Natural killer cell treated with Interleukin-12 subunit alpha and Interleukin-12 subunit beta and Interleukin-15 and Interleukin-18, amount 100 ng/mL, for 72 hours (primary cell): ENCODE measurements at regions not wholly inside any gene's neighbourhood (a gene's known extent, or its start where the extent isn't known, plus 50 kb on each side); places are given as distances from the start of the nearest gene placed in this dataset.

ENCODE experiments used
- ATAC-seq, 2 donors: fragments of 150-1000 bp; cut with Tn5 transposase in 1 of 2; sonication (Bioruptor Pico), chemical (Tn5 transposase) in 1 of 2; 2 replicates each; pipeline ENCODE4 v1.10.0; 2021
- DNase-seq: peaks from one replicate; pipeline ENCODE4 v3.0.0; 2022; ENCODE audit warnings: low spot score
- H3K27ac Mint-ChIP-seq, 2 donors: 1 replicate in 1 of 2; 2 replicates in 1 of 2; pipeline ENCODE4 v1.8.0; 2022; ENCODE audit warnings: mixed read lengths in 2 of 2, mild to moderate bottlenecking in 1 of 2, moderate library complexity in 1 of 2
- H3K27me3 Mint-ChIP-seq, 2 donors: 1 replicate in 1 of 2; 2 replicates in 1 of 2; pipeline ENCODE4 v1.8.0; 2022; ENCODE audit warnings: mixed read lengths in 2 of 2
- H3K36me3 Mint-ChIP-seq: one replicate; pipeline ENCODE4 v1.8.0; 2022; ENCODE audit warnings: mixed read lengths
- H3K4me1 Mint-ChIP-seq, 2 donors: 1 replicate in 1 of 2; 2 replicates in 1 of 2; pipeline ENCODE4 v1.8.0; 2022; ENCODE audit warnings: low read depth in 2 of 2, mixed read lengths in 2 of 2, mild to moderate bottlenecking in 1 of 2
- H3K4me3 Mint-ChIP-seq: one replicate; pipeline ENCODE4 v1.8.0; 2022; ENCODE audit warnings: mixed read lengths
- H3K9me3 Mint-ChIP-seq: 2 replicates; pipeline ENCODE4 v1.8.0; 2022; ENCODE audit warnings: mixed read lengths

DNA sequence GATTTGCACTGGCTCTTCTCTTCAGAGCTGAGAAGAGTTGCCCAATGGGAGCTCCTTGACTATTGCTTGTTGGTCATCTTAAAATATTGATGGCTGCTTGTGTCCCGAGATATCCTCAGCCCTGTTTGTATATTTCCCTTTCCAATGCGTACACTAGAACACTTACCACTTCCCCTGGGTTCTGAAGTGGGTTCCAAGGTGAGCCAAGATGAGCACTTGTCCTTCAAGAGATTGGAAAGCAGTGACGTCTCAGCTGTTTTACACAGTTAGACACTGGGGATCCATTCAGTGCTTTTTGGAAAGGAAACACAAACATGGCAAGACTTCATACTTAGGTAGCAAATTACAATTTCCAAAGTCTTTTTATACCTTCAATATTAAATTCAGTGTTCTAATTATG lies 716.4 kb upstream of the CITED2 start:
- no peak overlapping the region for H3K4me3 Mint-ChIP-seq
- H3K4me1 Mint-ChIP-seq, result no peaks in the 10 kb centered on the region
- H3K27ac Mint-ChIP-seq, result no peak overlapping the region
- H3K36me3 Mint-ChIP-seq, result no peaks in the 10 kb centered on the region
- no peaks in the 10 kb centered on the region for H3K9me3 Mint-ChIP-seq
- H3K27me3 Mint-ChIP-seq, result no peaks in the 10 kb centered on the region
- DNase-seq, result no peak
- no peak for ATAC-seq

DNA sequence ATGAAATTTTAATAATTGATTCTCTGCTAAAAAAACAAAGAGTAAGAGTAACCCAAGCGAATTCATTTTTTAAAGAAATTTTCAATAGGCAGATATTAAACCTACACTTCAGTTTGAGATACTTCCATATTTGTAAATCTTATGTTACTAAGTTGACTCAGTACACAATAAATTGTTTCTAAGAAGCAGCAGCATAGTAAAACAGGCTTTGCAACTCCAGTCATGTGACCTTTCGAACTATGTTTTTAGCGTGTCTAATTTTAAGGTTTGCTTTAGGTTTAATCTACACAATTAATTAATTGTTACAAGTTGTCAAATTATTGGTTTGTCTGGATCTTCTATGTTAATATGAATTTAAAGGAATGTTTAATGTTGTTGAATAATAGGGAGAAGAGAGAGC lies 708.9 kb upstream of the CITED2 start:
- Mint-ChIP-seq H3K9me3 (no peaks in the 10 kb centered on the region), H3K4me3 (no peak overlapping the region), H3K36me3 (no peaks in the 10 kb centered on the region), H3K27ac (no peak overlapping the region), H3K4me1 (no peaks in the 10 kb centered on the region), H3K27me3 (no peaks in the 10 kb centered on the region)
- DNase-seq (no peak), ATAC-seq (no peak)

DNA sequence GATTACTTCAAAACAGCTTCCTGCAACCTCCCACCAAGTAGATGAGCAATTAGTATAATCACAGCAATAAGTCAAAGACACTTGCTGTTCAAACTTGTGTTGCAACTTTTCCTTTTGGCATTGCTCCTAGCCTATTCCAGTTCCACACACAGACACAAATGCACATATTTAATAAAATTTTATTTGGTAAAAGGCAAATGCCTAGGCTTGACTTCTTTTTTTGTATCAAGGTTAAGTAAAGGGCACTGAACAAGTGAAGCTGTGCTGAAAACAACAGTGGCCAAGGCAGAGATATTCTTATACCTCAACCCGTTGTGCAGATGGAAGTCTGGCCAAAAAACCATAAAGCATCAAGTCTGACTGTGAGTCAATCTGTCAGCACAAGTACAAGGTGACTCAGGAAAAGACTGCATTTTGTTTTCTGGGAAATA lies 708.4 kb upstream of the CITED2 start:
- H3K36me3 Mint-ChIP-seq, result no peaks in the 10 kb centered on the region
- no peak overlapping the region for H3K4me3 Mint-ChIP-seq
- H3K4me1 Mint-ChIP-seq, result no peaks in the 10 kb centered on the region

DNA sequence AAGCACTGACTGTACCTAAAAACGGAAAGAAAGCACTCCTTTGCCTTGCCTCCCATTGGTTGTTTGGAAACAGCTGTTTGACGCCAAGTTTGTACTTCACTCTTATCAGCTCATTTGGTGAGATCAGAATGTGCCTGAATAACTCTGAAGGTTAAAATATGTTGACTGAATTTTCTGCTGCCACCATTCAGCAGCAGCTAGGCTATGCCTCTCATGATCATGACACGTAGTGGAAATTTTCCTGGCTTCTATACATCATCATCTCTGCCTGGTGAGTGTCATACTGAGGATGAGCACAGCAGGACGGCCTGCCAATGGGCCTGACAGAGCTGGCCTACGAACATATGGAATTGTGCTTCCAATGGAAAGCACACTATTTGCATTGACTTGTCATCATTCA lies 704.9 kb upstream of the CITED2 start:
- Mint-ChIP-seq H3K9me3 (no peaks in the 10 kb centered on the region), H3K36me3 (no peaks in the 10 kb centered on the region), H3K4me3 (no peak overlapping the region), H3K27me3 (no peaks in the 10 kb centered on the region), H3K4me1 (no peaks in the 10 kb centered on the region), H3K27ac (no peak overlapping the region)
- ATAC-seq (no peak), DNase-seq (no peak)

More for the DNA sequence above, 708.4 kb upstream of the CITED2 start:
- no peak overlapping the region for H3K27ac Mint-ChIP-seq
- no peaks in the 10 kb centered on the region for H3K9me3 Mint-ChIP-seq
- DNase-seq, result no peak
- ATAC-seq, result no peak
- H3K27me3 Mint-ChIP-seq, result no peaks in the 10 kb centered on the region

DNA sequence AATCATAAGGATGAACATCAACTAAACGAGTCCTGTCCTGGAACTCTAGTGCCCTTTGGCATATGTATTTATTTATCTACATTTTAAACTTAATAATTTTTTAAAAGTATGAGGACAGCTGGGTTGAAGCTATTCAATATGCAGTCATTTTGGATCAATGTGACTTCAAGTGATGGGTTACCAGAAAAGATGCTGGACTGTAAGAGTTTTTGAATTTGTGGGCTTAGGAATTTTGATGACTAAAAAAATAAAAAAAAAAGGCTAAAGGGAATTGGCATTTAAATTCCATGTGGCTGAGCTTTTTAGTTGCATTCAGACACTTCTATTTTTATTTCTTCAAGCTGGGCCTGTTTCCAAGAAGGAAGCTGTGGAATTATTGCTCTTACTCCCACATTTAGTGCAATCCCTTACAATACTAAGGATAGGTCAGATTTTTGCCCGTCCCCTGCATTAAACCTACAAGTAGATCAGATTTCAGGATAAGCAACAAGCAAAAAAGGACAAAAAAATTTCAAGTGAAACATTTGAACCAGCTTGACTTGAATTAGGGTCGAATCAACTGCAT lies 704.2 kb upstream of the CITED2 start:
- Mint-ChIP-seq H3K9me3 (no peaks in the 10 kb centered on the region), H3K36me3 (no peaks in the 10 kb centered on the region), H3K27ac (no peak overlapping the region), H3K4me3 (no peak overlapping the region), H3K27me3 (no peaks in the 10 kb centered on the region), H3K4me1 (no peaks in the 10 kb centered on the region)
- ATAC-seq (no peak), DNase-seq (no peak)

DNA sequence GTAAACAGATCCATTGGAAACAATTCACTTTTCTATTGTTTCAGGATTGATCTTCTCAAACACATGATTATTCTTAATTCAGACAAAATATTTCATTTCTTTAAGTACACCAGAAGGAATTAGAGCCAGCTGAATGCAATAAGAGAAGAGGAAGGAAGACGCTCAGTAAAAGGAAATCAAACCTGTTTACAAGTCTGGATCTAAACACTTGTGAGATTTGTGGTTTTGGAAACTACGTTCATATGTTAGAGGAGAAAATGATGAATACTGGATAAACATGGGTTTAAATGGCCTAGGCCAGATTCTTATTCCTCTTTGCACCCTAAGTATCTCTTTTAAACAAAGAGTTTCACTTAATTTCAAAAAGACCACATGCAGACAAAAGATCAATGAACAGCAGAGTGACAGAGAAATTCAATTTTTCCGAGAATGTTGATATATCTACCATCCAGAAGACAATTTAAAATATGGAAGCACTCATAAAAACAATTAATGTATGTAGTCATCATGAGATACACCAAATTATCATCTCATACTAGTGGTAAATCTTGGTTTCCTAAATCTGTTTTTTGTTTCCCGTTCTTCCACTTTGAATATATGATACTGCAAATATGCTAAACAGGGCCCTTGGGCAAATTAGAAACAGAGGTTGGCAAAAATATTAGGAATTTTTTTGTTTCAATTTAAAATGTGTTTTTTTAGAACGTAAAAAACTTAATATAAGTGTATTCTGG lies 703.5 kb upstream of the CITED2 start:
- Mint-ChIP-seq H3K4me1 (no peaks in the 10 kb centered on the region), H3K9me3 (no peaks in the 10 kb centered on the region), H3K36me3 (no peaks in the 10 kb centered on the region), H3K4me3 (no peak overlapping the region), H3K27ac (no peak overlapping the region), H3K27me3 (no peaks in the 10 kb centered on the region)
- no peak for ATAC-seq
- DNase-seq, result no peak

DNA sequence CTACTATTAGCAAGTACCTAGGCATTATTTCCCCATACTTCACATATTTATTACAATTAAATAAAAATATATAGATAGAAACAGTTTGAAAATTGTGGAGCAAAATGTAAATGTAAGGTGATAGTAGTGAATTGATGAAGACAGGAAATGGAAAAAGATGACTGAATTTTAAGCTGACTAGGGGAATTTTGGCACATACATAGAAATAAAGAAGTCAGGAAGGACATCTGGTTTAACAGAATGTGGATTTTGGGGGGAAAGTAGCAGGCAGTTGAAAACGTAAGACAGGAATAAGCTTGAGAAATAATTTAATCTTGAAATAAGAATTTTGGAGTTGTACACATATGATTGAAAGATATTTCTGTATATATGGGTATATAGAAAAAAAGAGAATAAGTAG lies 701.7 kb upstream of the CITED2 start:
- no peak for DNase-seq
- Mint-ChIP-seq H3K36me3 (no peaks in the 10 kb centered on the region), H3K4me3 (no peak overlapping the region), H3K27ac (no peak overlapping the region), H3K4me1 (no peaks in the 10 kb centered on the region), H3K9me3 (no peaks in the 10 kb centered on the region), H3K27me3 (no peaks in the 10 kb centered on the region)
- no peak for ATAC-seq

DNA sequence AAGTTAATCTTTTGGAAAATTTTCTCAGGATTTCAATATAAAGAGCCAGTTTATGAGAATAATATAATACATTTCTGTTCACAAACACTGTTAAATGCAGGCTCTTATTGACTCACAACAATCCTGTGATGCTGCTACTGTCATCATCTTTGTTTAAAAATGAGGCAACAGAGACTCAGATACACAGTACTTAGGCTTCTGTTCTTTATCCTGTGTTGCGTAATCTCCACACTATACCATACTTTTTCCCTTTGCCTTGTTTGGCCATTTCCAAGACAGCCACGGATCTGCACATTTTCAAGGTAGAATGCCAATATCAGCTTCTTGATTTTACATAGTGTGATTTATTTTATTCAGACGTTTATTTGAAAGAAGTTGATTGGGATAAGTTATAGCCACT lies 699.0 kb upstream of the CITED2 start:
- DNase-seq (no peak), ATAC-seq (no peak)
- no peaks in the 10 kb centered on the region for H3K9me3 Mint-ChIP-seq
- H3K27me3 Mint-ChIP-seq, result peaks cover 0 to 2% of the 10 kb centered on the region in 2 donors
- H3K4me3 Mint-ChIP-seq, result no peak overlapping the region
- H3K4me1 Mint-ChIP-seq, result no peaks in the 10 kb centered on the region
- no peak overlapping the region for H3K27ac Mint-ChIP-seq
- H3K36me3 Mint-ChIP-seq, result no peaks in the 10 kb centered on the region

DNA sequence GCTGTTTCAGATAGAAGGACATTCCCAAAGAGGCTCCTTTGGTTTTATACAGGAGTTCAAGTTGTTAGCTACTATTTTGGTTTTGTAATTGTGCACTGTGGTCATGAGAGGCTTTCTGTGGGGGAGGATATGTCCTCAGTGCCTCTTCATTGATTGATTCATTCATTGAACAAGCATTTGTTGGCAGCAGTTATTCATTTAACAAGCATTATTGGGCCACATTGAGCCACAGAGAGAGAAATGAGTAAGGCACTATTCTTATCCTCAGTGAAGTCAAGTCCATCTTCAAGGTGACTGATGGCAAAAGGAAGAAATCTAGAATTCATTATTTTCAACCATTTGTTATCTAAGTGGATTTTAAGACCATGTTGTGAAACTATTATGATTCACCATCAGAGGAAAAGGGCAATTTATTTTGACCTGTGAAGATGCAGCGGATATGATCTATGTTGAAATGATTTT lies 697.2 kb upstream of the CITED2 start:
- Mint-ChIP-seq H3K36me3 (no peaks in the 10 kb centered on the region), H3K4me1 (no peaks in the 10 kb centered on the region), H3K9me3 (no peaks in the 10 kb centered on the region), H3K27me3 (peaks cover 0 to 2% of the 10 kb centered on the region in 2 donors), H3K4me3 (no peak overlapping the region), H3K27ac (no peak overlapping the region)
- DNase-seq (no peak), ATAC-seq (no peak)

DNA sequence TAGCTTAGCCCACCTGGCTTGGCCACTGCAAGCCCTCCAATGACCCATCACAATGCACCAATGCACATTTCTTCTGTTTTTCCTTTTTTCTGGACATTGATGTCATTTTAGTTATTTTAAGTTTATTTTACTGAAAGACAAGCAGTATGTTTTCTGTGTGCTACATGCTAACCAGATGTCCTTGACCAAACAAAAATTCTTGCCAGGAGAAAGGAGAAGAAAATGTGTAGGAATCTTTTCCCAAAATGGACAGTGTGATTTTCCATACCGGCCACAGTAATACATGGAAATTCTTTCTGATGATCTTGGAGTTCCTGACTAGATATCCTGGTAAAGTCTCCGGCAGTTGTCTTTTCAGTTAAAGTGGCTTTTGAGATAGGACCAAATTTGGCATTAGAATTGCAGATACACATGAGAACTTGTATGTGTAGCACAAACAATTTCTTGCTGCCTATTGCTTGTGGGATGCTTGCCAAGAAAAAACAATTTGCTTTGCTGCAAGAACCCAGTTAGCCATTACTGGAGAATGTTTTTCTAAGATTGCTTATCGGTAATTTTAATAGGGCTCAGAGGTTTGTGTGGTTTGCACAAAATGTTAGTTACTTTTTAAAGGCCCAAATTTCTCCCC lies 696.5 kb upstream of the CITED2 start:
- DNase-seq (no peak), ATAC-seq (no peak)
- no peak overlapping the region for H3K4me3 Mint-ChIP-seq
- no peaks in the 10 kb centered on the region for H3K36me3 Mint-ChIP-seq
- H3K9me3 Mint-ChIP-seq, result no peaks in the 10 kb centered on the region
- no peak overlapping the region for H3K27ac Mint-ChIP-seq
- H3K4me1 Mint-ChIP-seq, result no peaks in the 10 kb centered on the region
- H3K27me3 Mint-ChIP-seq, result peaks cover 0 to 2% of the 10 kb centered on the region in 2 donors

DNA sequence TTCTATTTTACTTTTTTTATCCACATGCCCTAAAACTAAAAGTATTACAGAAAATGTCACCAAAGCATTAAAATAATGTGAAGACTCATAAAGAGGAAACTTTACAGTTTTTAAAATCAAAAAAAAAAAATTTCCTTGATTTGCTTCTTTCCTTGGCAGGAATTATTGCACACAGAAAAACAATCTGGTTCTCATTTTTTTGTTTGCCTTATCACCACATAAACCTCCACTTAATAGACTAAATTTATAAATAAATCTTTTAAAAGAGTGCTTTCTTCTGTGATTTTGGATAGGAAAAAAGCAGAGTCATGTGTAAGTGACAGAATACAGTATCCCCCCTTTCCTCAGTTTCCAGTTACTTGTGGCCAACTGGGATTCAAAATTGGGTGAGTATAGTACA lies 695.1 kb upstream of the CITED2 start:
- no peaks in the 10 kb centered on the region for H3K36me3 Mint-ChIP-seq
- no peak for ATAC-seq
- no peaks in the 10 kb centered on the region for H3K9me3 Mint-ChIP-seq
- no peaks in the 10 kb centered on the region for H3K4me1 Mint-ChIP-seq
- no peak overlapping the region for H3K4me3 Mint-ChIP-seq
- peaks cover 0 to 2% of the 10 kb centered on the region in 2 donors for H3K27me3 Mint-ChIP-seq
- no peak overlapping the region for H3K27ac Mint-ChIP-seq
- DNase-seq, result no peak

DNA sequence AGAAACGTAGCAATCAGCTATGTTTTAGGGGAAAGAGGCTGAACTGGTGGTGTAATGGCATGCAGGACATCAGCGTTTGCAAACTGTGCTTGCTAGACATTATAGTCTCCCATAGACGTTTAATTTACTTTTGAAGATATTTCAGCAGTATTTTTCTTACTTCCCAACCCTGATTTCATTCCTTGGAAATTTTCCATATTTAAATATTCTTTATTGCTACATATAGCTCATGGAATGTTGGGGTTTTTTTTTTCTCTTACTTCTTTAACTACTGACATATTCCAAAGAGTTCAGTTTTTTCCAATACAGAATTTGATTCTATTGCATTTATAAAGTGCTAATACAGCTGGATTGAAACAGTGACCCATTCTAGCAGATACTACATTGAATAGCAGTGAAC lies 694.4 kb upstream of the CITED2 start:
- Mint-ChIP-seq H3K27me3 (peaks cover 0 to 2% of the 10 kb centered on the region in 2 donors), H3K27ac (no peak overlapping the region), H3K4me3 (no peak overlapping the region), H3K36me3 (no peaks in the 10 kb centered on the region), H3K9me3 (no peaks in the 10 kb centered on the region), H3K4me1 (no peaks in the 10 kb centered on the region)
- no peak for DNase-seq
- ATAC-seq, result no peak

DNA sequence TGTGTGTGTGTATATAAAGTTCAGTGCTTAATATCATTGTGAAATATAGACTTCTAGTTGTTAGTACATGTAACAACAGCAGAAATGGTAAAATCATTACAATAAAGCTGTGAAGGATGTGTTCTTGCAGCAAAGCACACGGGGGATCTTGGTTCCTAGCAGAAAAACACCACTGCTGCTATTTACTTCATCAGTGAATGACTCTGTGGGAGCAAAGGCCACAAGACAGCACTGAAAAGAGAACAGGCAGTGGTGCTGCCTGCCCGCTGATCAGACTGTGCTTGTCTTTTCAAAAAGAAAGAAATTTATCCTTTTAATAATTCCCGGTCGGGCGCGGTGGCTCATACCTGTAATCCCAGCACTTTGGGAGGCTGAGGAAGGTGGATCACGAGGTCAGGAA lies 689.9 kb upstream of the CITED2 start:
- H3K9me3 Mint-ChIP-seq, result no peaks in the 10 kb centered on the region
- H3K4me3 Mint-ChIP-seq, result no peak overlapping the region
- ATAC-seq (no peak), DNase-seq (no peak)
- peaks cover 8% of the 10 kb centered on the region in 2 donors for H3K27me3 Mint-ChIP-seq
- no peak overlapping the region for H3K27ac Mint-ChIP-seq
- no peaks in the 10 kb centered on the region for H3K4me1 Mint-ChIP-seq
- H3K36me3 Mint-ChIP-seq, result no peaks in the 10 kb centered on the region

DNA sequence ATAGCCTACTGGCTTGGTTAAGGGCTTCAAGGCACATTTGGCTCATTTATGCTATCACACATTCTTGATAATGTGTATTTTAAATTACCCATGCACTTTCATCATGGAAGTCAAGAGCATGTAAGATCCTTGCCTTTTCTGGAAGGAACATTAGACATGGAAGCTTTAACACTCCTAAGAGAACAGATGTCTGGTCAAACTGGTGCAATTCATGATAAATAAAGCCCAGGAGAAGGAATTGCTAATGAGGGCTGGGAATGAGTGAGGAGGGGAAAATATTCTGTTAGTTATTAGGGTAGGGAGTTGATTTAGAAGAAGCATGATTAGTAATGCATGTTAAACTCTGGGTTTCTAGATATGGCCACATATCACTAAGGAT lies 688.6 kb upstream of the CITED2 start:
- ATAC-seq (no peak), DNase-seq (no peak)
- Mint-ChIP-seq H3K36me3 (no peaks in the 10 kb centered on the region), H3K9me3 (no peaks in the 10 kb centered on the region), H3K27ac (no peak overlapping the region), H3K4me1 (no peaks in the 10 kb centered on the region), H3K27me3 (peaks cover 6 to 8% of the 10 kb centered on the region in 2 donors), H3K4me3 (no peak overlapping the region)
